DND-41 (cell line): ENCODE measurements at regions not wholly inside any gene's neighbourhood (a gene's known extent, or its start where the extent isn't known, plus 50 kb on each side); places are given as distances from the start of the nearest gene placed in this dataset.

Experiments
- ATAC-seq: fragments of 200-7000 bp; cut with Tn5 transposase; 3 replicates; pipeline ENCODE4 v1.9.1; 2021; ENCODE audit warnings: low read depth; ENCODE audit not compliant: insufficient read depth
- DNase-seq: peaks from one replicate; pipeline ENCODE4 v3.0.0-alpha.2; 2020
- H2AFZ ChIP-seq: 2 replicates; pipeline ENCODE4 v1.6.0; 2012; ENCODE audit warnings: low read depth, low read length
- H3K27ac ChIP-seq: 2 replicates; pipeline ENCODE4 v1.5.1; 2012; ENCODE audit warnings: low read length, inconsistent platforms
- H3K27me3 ChIP-seq: fragments of 200-600 bp; sonication (generic); 2 replicates; pipeline ENCODE4 v1.6.0; 2012; ENCODE audit warnings: low read length, mild to moderate bottlenecking, inconsistent platforms; ENCODE audit not compliant: insufficient read depth, poor library complexity
- H3K36me3 ChIP-seq: 2 replicates; pipeline ENCODE4 v1.5.1; 2012; ENCODE audit warnings: low read length, inconsistent platforms; ENCODE audit not compliant: insufficient read depth
- H3K4me1 ChIP-seq: 2 replicates; pipeline ENCODE4 v1.5.1; 2012; ENCODE audit warnings: mild to moderate bottlenecking, low read length; ENCODE audit not compliant: insufficient read depth
- H3K4me2 ChIP-seq: 2 replicates; pipeline ENCODE4 v1.6.0; 2012; ENCODE audit warnings: mild to moderate bottlenecking, moderate library complexity, low read length, inconsistent platforms; ENCODE audit not compliant: insufficient read depth
- H3K4me3 ChIP-seq, 2 experiments: fragments of 200-600 bp in 1 of 2; shearing (Covaris generic) in 1 of 2; 2 replicates each; pipeline ENCODE4 v1.5.1; 2012 to 2016; ENCODE audit warnings: inconsistent platforms in 2 of 2, low read length in 2 of 2, mild to moderate bottlenecking in 2 of 2, low read depth in 1 of 2, moderate library complexity in 1 of 2
- H3K79me2 ChIP-seq: 2 replicates; pipeline ENCODE4 v1.6.0; 2012; ENCODE audit warnings: low read length, inconsistent platforms; ENCODE audit not compliant: insufficient read depth
- H3K9ac ChIP-seq: 2 replicates; pipeline ENCODE4 v1.6.0; 2012; ENCODE audit warnings: low read depth, mild to moderate bottlenecking, inconsistent platforms, low read length, moderate library complexity
- H3K9me3 ChIP-seq: 2 replicates; pipeline ENCODE4 v1.5.1; 2012; ENCODE audit warnings: low read length, moderate library complexity, mild to moderate bottlenecking, inconsistent platforms; ENCODE audit not compliant: insufficient read depth, severe bottlenecking
- H4K20me1 ChIP-seq: 2 replicates; pipeline ENCODE4 v1.6.0; 2012; ENCODE audit warnings: low read length; ENCODE audit not compliant: insufficient read depth
- EZH2 ChIP-seq: IDR thresholded peaks from 3 replicates; pipeline ENCODE4 v1.6.1; 2012; ENCODE audit warnings: borderline replicate concordance, low read depth, mild to moderate bottlenecking, moderate library complexity, low read length, inconsistent platforms; ENCODE audit not compliant: severe bottlenecking
- TF ChIP-seq, protein P1 (sequence below): IDR thresholded peaks from 2 replicates; pipeline ENCODE4 v1.5.1; 2012; ENCODE audit warnings: borderline replicate concordance, low read length, moderate library complexity, mild to moderate bottlenecking; ENCODE audit not compliant: poor library complexity, severe bottlenecking; ENCODE audit errors: extremely low read depth

DNA sequence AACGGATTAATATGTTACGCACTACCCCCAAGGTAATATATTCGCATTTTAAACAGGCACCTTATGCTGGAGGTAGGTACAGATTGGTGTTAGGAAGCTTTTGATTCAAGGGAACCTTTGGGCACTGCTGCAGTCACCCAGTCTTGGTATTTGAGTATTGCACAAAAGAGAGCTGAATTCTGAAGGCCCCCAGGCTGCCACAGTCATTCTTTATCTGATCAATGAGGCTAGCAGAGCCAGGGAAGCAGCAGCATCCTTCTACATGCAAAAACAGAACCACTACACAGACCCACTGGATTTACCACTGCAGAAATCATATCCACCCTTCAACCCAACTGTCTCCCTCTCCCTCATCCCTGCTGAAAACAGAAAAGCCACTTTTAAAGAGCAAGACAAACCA is 121.2 kb upstream of the GRIN3A start:
- Histone ChIP-seq H3K27ac (no peak overlapping the region), H2AFZ (no peak overlapping the region), H3K4me3 (no peak overlapping the region), H3K36me3 (no peaks in the 10 kb centered on the region), H3K4me1 (no peaks in the 10 kb centered on the region), H3K9me3 (no peaks in the 10 kb centered on the region), H4K20me1 (no peaks in the 10 kb centered on the region), H3K79me2 (no peaks in the 10 kb centered on the region), H3K4me2 (no peak overlapping the region), H3K27me3 (no peaks in the 10 kb centered on the region), H3K9ac (no peak overlapping the region)
- TF ChIP-seq, protein P1, sequence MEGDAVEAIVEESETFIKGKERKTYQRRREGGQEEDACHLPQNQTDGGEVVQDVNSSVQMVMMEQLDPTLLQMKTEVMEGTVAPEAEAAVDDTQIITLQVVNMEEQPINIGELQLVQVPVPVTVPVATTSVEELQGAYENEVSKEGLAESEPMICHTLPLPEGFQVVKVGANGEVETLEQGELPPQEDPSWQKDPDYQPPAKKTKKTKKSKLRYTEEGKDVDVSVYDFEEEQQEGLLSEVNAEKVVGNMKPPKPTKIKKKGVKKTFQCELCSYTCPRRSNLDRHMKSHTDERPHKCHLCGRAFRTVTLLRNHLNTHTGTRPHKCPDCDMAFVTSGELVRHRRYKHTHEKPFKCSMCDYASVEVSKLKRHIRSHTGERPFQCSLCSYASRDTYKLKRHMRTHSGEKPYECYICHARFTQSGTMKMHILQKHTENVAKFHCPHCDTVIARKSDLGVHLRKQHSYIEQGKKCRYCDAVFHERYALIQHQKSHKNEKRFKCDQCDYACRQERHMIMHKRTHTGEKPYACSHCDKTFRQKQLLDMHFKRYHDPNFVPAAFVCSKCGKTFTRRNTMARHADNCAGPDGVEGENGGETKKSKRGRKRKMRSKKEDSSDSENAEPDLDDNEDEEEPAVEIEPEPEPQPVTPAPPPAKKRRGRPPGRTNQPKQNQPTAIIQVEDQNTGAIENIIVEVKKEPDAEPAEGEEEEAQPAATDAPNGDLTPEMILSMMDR, result no peak
- no peak for TF ChIP-seq EZH2
- ATAC-seq (no peak), DNase-seq (no peak)

DNA sequence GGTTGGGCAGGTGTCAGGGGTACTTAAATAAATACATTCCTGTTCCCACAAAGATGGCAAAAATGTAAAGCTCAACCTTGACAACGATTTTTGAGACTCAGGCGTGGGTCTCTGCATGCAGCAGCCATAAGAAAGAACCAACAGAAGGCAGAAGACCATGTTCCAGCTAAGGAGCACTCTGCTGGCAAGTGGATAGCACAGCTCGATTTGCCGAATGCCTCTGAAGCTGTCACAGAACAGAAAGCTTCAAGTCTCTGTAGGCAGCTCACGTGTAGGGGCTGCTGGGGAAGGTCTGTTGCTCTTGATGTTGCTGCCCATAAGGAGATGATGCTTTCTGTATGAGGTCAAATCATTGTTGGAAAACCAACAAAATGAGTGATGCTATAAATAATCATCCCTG is 119.6 kb upstream of the GRIN3A start:
- TF ChIP-seq, protein P1, result no peak
- TF ChIP-seq EZH2, result no peak
- H3K9ac ChIP-seq, result no peak overlapping the region

DNA sequence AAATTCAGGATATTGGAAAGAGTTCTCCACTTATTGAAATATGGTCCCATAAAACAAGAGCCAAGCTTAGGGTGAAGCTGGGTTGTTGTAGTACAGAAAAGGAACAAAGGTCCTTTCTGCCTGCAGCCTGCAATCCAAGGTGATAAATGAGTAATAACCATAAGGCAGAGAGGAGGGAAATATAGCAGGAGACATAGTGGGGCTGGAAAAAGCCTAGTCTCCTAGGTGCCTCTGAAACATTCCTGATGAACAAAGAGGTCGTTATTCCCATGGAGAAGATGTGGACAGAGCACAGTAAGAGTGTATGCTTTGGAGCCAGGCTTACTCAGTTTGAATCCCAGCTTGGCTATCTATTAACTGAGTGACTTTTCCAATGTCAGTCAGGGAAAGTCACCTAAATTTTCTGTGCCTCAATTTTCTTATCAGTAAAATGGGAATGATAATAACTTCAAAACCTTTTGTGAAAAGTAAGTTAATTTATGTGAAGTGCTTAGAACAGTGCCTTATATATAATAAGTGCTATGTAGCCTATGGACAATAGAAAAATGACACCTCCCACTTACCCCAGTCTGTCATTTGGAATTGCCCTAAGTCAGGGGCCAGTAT is 110.8 kb upstream of the GRIN3A start:
- no peak overlapping the region for H3K4me3 ChIP-seq
- H3K79me2 ChIP-seq, result no peaks in the 10 kb centered on the region
- H3K4me1 ChIP-seq, result no peaks in the 10 kb centered on the region
- H3K27me3 ChIP-seq, result no peaks in the 10 kb centered on the region
- no peak overlapping the region for H3K4me2 ChIP-seq
- no peaks in the 10 kb centered on the region for H3K36me3 ChIP-seq
- no peak for ATAC-seq
- no peaks in the 10 kb centered on the region for H3K9me3 ChIP-seq
- no peak overlapping the region for H3K9ac ChIP-seq
- TF ChIP-seq, protein P1, result no peak
- TF ChIP-seq EZH2, result no peak
- no peak for DNase-seq
- H2AFZ ChIP-seq, result no peak overlapping the region
- no peaks in the 10 kb centered on the region for H4K20me1 ChIP-seq
- no peak overlapping the region for H3K27ac ChIP-seq

More for the DNA sequence above, 119.6 kb upstream of the GRIN3A start:
- H3K36me3 ChIP-seq, result no peaks in the 10 kb centered on the region
- H3K4me2 ChIP-seq, result no peak overlapping the region
- no peaks in the 10 kb centered on the region for H3K9me3 ChIP-seq
- ATAC-seq, result no peak
- no peaks in the 10 kb centered on the region for H3K27me3 ChIP-seq
- no peaks in the 10 kb centered on the region for H4K20me1 ChIP-seq
- no peak overlapping the region for H3K4me3 ChIP-seq
- H2AFZ ChIP-seq, result no peak overlapping the region
- H3K27ac ChIP-seq, result no peak overlapping the region
- H3K79me2 ChIP-seq, result no peaks in the 10 kb centered on the region
- no peak for DNase-seq
- no peaks in the 10 kb centered on the region for H3K4me1 ChIP-seq

DNA sequence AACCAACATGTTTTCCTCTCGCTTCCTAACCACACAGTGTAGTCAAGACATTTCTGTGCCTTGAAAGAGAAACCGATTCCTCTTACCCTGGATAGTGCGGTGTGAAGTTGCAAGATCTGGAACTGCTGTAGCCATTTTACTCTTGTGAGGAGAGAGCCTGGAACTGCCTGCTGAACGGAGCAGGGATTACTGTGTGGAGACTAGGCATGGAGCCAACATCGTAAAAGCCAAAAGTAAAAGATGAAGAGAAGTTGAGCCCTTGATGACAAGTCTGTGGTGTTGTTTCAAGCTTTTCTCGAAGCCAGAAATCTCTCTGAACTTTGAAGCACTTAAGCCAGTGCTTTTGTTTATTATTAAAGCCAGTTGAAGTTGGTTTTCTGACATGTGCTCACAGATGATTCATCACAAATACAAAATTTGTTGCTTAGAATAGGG is 110.1 kb upstream of the GRIN3A start:
- Histone ChIP-seq H3K4me2 (no peak overlapping the region), H3K4me3 (no peak overlapping the region), H3K9ac (no peak overlapping the region), H3K27me3 (no peaks in the 10 kb centered on the region), H2AFZ (no peak overlapping the region), H4K20me1 (no peaks in the 10 kb centered on the region), H3K27ac (no peak overlapping the region), H3K36me3 (no peaks in the 10 kb centered on the region), H3K79me2 (no peaks in the 10 kb centered on the region), H3K4me1 (no peaks in the 10 kb centered on the region), H3K9me3 (no peaks in the 10 kb centered on the region)
- no peak for ATAC-seq
- TF ChIP-seq, protein P1, result no peak
- no peak for DNase-seq
